GM23338 (cell line): ENCODE measurements at regions not wholly inside any gene's neighbourhood (a gene's known extent, or its start where the extent isn't known, plus 50 kb on each side); places are given as distances from the start of the nearest gene placed in this dataset.

Experiments
- CREB1 ChIP-seq: fragments of 250-450 bp; sonication (Bioruptor Pico); IDR thresholded peaks from 2 replicates; pipeline ENCODE4 v1.5.0; 2020; ENCODE audit warnings: low read depth, mild to moderate bottlenecking, moderate library complexity
- EZH2 ChIP-seq: fragments of 200-600 bp; sonication (generic); IDR thresholded peaks from one replicate; pipeline ENCODE4 v1.8.0; 2017; ENCODE audit warnings: antibody characterized with exemption, mild to moderate bottlenecking, low read depth; ENCODE audit not compliant: unreplicated experiment
- EZH2phosphoT487 ChIP-seq: fragments of 200-600 bp; sonication (generic); IDR thresholded peaks from one replicate; pipeline ENCODE4 v1.8.1; 2018; ENCODE audit warnings: antibody characterized with exemption; ENCODE audit not compliant: unreplicated experiment
- NANOG ChIP-seq: IDR thresholded peaks from 2 replicates; pipeline ENCODE4 v1.6.1; 2016; ENCODE audit warnings: antibody characterized with exemption, borderline replicate concordance
- POLR2AphosphoS5 ChIP-seq: IDR thresholded peaks from 2 replicates; pipeline ENCODE4 v1.6.1; 2016; ENCODE audit warnings: antibody characterized with exemption, low read depth
- STAT1 ChIP-seq: IDR thresholded peaks from one replicate; pipeline ENCODE4 v1.6.1; 2016; ENCODE audit warnings: antibody characterized with exemption; ENCODE audit not compliant: unreplicated experiment
- ZNF114 ChIP-seq: fragments of 250-450 bp; sonication (Bioruptor Pico); IDR thresholded peaks from 2 replicates; pipeline ENCODE4 v1.5.0; 2020; ENCODE audit warnings: mild to moderate bottlenecking, moderate library complexity
- ZNF331 ChIP-seq: fragments of 250-450 bp; sonication (Bioruptor Pico); IDR thresholded peaks from 2 replicates; pipeline ENCODE4 v1.5.0; 2020; ENCODE audit warnings: low read depth, mild to moderate bottlenecking, moderate library complexity
- ZNF462 ChIP-seq: fragments of 250-450 bp; sonication (Bioruptor Pico); IDR thresholded peaks from 2 replicates; pipeline ENCODE4 v1.5.0; 2020; ENCODE audit warnings: mild to moderate bottlenecking, moderate library complexity
- TF ChIP-seq, protein P1 (sequence below): IDR thresholded peaks from one replicate; pipeline ENCODE4 v1.6.1; 2018; ENCODE audit warnings: antibody characterized with exemption; ENCODE audit not compliant: unreplicated experiment

DNA sequence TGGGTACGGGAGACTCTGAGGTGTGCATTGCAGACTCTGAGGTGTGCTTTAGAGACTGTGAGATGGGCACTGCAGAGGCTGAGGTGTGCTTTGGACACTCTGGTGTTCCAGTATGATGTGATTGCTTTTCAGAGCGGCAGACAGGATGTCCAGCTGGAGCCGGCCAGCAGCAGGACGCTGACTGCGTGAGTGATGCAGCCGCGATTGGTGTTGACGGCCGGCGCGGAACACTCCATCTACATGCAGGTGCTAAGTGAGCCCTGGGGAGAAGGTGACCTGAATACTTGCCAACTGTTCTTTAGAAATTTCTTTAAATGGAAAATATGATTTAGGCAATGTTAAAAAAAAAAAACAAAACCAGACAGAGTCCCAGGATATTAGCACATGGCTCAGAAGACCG, 103.1 kb upstream of the PPP2R3B start (continued):
- no peak for TF ChIP-seq ZNF462 (CRISPR knock-in tag)
- no peak for TF ChIP-seq EZH2
- TF ChIP-seq NANOG = no peak
- no peak for TF ChIP-seq ZNF331 (CRISPR knock-in tag)
- no peak for TF ChIP-seq CREB1 (CRISPR knock-in tag)
- TF ChIP-seq EZH2phosphoT487 = no peak
- TF ChIP-seq POLR2AphosphoS5 = no peak
- no peak for TF ChIP-seq ZNF114 (CRISPR knock-in tag)
- TF ChIP-seq, protein P1, sequence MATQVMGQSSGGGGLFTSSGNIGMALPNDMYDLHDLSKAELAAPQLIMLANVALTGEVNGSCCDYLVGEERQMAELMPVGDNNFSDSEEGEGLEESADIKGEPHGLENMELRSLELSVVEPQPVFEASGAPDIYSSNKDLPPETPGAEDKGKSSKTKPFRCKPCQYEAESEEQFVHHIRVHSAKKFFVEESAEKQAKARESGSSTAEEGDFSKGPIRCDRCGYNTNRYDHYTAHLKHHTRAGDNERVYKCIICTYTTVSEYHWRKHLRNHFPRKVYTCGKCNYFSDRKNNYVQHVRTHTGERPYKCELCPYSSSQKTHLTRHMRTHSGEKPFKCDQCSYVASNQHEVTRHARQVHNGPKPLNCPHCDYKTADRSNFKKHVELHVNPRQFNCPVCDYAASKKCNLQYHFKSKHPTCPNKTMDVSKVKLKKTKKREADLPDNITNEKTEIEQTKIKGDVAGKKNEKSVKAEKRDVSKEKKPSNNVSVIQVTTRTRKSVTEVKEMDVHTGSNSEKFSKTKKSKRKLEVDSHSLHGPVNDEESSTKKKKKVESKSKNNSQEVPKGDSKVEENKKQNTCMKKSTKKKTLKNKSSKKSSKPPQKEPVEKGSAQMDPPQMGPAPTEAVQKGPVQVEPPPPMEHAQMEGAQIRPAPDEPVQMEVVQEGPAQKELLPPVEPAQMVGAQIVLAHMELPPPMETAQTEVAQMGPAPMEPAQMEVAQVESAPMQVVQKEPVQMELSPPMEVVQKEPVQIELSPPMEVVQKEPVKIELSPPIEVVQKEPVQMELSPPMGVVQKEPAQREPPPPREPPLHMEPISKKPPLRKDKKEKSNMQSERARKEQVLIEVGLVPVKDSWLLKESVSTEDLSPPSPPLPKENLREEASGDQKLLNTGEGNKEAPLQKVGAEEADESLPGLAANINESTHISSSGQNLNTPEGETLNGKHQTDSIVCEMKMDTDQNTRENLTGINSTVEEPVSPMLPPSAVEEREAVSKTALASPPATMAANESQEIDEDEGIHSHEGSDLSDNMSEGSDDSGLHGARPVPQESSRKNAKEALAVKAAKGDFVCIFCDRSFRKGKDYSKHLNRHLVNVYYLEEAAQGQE = no peak
- no peak for TF ChIP-seq STAT1
